22Rv1 (cell line): ENCODE measurements at regions not wholly inside any gene's neighbourhood (a gene's known extent, or its start where the extent isn't known, plus 50 kb on each side); places are given as distances from the start of the nearest gene placed in this dataset.

ENCODE experiments used
- CTCF ChIP-seq: fragments of 450-650 bp; IDR thresholded peaks from 2 replicates; pipeline ENCODE4 v1.5.1; 2017; ENCODE audit warnings: mild to moderate bottlenecking
- ZFX ChIP-seq: fragments of 450-650 bp; IDR thresholded peaks from 2 replicates; pipeline ENCODE4 v1.6.1; 2017; ENCODE audit warnings: antibody characterized with exemption, borderline replicate concordance

- TF ChIP-seq CTCF (no peak), ZFX (no peak)
Observed at GRCh38 chr13:84865783-84866221, 933.4 kb downstream of the SLITRK6 start.
